A673 (cell line): ENCODE measurements at regions not wholly inside any gene's neighbourhood (a gene's known extent, or its start where the extent isn't known, plus 50 kb on each side); places are given as distances from the start of the nearest gene placed in this dataset.
A peak's percentile ranks its signal among the peaks of the same experiment; 100 is the strongest.

Experiments
- BruUV-seq: library from RNA; stranded (reverse); fragments of 400-500 nt; replicated peaks from 2 replicates; lab custom pipeline; 2021; lab: Mats Ljungman, UMichigan
- CTCF ChIA-PET: fragments of 300-600 bp; sonication (Branson Sonifier 250); formaldehyde crosslinking; loops from one replicate; lab custom pipeline; 2022; ENCODE audit warnings: antibody characterized with exemption; lab: Charles Lee
- POLR2A ChIA-PET: fragments of 300-600 bp; sonication (Branson Sonifier 250); formaldehyde crosslinking; loops from one replicate; lab custom pipeline; 2022; ENCODE audit warnings: antibody characterized with exemption; ENCODE audit not compliant: low non-redundant PET; lab: Charles Lee
- DNase-seq: peaks from one replicate; pipeline ENCODE4 v3.0.0-alpha.2; 2015; ENCODE audit warnings: low spot score
- H3K27ac ChIP-seq: fragments of 200-600 bp; sonication (generic); 2 replicates; pipeline ENCODE4 v1.5.1; 2016; ENCODE audit warnings: mixed run types, low read depth, mild to moderate bottlenecking, mixed read lengths, antibody characterized with exemption, low read length; ENCODE audit not compliant: poor library complexity, severe bottlenecking
- H3K27me3 ChIP-seq: fragments of 200-600 bp; sonication (generic); replicated peaks from 2 replicates; pipeline ENCODE4 v1.6.1; 2017; ENCODE audit warnings: mixed run types, low read depth, mild to moderate bottlenecking, mixed read lengths, antibody characterized with exemption, low read length; ENCODE audit not compliant: insufficient read depth, poor library complexity
- H3K36me3 ChIP-seq: fragments of 200-600 bp; sonication (generic); 2 replicates; pipeline ENCODE4 v1.6.1; 2016; ENCODE audit warnings: mixed run types, mild to moderate bottlenecking, mixed read lengths, antibody characterized with exemption, low read length; ENCODE audit not compliant: insufficient read depth, poor library complexity, severe bottlenecking
- H3K4me1 ChIP-seq: fragments of 200-600 bp; sonication (generic); 2 replicates; pipeline ENCODE4 v1.6.1; 2017; ENCODE audit warnings: mixed run types, mild to moderate bottlenecking, mixed read lengths, antibody characterized with exemption, low read length; ENCODE audit not compliant: insufficient read depth, poor library complexity, severe bottlenecking
- H3K4me3 ChIP-seq: fragments of 200-600 bp; sonication (generic); 2 replicates; pipeline ENCODE4 v1.5.1; 2016; ENCODE audit warnings: low read depth, mixed run types, mild to moderate bottlenecking, mixed read lengths, low read length; ENCODE audit not compliant: poor library complexity, severe bottlenecking
- H3K9me3 ChIP-seq: fragments of 200-600 bp; sonication (generic); 2 replicates; pipeline ENCODE4 v1.6.1; 2016; ENCODE audit warnings: mixed run types, low read depth, mild to moderate bottlenecking, mixed read lengths, antibody characterized with exemption, low read length; ENCODE audit not compliant: poor library complexity, severe bottlenecking
- EZH2 ChIP-seq: fragments of 200-600 bp; sonication (generic); IDR thresholded peaks from 2 replicates; pipeline ENCODE4 v1.6.1; 2017; ENCODE audit warnings: borderline replicate concordance, low read depth, mild to moderate bottlenecking, mixed read lengths, antibody characterized with exemption, low read length; ENCODE audit not compliant: poor library complexity, severe bottlenecking
- intact Hi-C: fragments of 100-400 bp; cut with micrococcal nuclease; formaldehyde crosslinking; loops from one replicate; pipeline ENCODE4 v1.10.0; 2022; ENCODE audit not compliant: unreplicated experiment
- TF ChIP-seq, protein P1 (sequence below): fragments of 300-800, 200-600 bp; sonication (generic); conservative IDR thresholded peaks from 2 replicates; pipeline ENCODE4 v1.5.1; 2017; ENCODE audit warnings: low read depth, mild to moderate bottlenecking, antibody characterized with exemption, low read length, moderate library complexity, mixed read lengths

DNA sequence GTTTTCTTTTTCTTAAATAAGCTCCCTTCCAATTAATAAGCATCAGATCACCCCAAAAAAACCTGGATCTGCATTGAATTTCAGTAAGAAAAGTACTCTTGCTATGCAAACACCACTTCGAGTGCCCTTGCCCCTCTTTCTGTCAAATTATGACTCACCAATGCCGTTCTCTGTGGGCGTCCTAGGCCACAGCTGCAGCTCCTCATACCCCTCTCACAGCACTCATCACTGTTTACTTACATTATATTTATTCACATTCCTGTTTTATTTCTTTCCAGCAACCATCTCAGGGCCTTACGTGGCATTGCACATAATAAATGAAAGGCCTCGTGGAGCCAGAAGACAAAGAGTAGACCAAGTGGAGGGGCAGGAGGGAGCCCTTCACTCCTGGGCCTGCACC is 99.1 kb upstream of the CTTNBP2NL start:
- TF ChIP-seq EZH2 = no peak
- TF ChIP-seq, protein P1, sequence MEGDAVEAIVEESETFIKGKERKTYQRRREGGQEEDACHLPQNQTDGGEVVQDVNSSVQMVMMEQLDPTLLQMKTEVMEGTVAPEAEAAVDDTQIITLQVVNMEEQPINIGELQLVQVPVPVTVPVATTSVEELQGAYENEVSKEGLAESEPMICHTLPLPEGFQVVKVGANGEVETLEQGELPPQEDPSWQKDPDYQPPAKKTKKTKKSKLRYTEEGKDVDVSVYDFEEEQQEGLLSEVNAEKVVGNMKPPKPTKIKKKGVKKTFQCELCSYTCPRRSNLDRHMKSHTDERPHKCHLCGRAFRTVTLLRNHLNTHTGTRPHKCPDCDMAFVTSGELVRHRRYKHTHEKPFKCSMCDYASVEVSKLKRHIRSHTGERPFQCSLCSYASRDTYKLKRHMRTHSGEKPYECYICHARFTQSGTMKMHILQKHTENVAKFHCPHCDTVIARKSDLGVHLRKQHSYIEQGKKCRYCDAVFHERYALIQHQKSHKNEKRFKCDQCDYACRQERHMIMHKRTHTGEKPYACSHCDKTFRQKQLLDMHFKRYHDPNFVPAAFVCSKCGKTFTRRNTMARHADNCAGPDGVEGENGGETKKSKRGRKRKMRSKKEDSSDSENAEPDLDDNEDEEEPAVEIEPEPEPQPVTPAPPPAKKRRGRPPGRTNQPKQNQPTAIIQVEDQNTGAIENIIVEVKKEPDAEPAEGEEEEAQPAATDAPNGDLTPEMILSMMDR = no peak
- Histone ChIP-seq H3K36me3 (no peaks in the 10 kb centered on the region), H3K27ac (no peak overlapping the region), H3K9me3 (no peaks in the 10 kb centered on the region), H3K4me3 (no peak overlapping the region), H3K4me1 (no peaks in the 10 kb centered on the region), H3K27me3 (no peaks in the 10 kb centered on the region)
- CTCF ChIA-PET = no interaction called here
- peak; percentile 10 for DNase-seq
- BruUV-seq = no TSS peak
- intact Hi-C loops = no loop called here
- POLR2A ChIA-PET = no interaction called here

DNA sequence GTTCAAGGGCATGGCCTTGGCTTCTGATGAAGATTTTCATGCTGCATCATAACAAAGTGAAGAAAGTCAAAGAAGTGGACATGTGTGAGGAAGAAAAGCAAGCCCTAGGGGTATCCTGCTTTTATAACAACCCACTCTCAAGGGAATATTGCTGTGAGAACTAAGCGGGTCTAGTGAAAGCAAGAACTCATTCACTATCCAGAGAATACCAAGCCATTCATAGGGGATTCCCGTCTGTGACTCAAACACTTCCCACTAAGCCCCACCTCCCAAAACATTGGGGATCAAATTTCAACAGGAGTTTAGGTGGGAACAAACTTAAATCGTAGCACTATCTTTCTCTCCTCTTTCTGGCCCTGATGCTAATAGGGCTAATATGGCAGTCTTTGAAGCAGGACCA is 98.5 kb upstream of the CTTNBP2NL start:
- DNase-seq = peak; percentile 16
- CTCF ChIA-PET = no interaction called here
- Histone ChIP-seq H3K9me3 (no peaks in the 10 kb centered on the region), H3K27ac (no peak overlapping the region), H3K36me3 (no peaks in the 10 kb centered on the region), H3K4me3 (no peak overlapping the region), H3K4me1 (no peaks in the 10 kb centered on the region), H3K27me3 (no peaks in the 10 kb centered on the region)
- POLR2A ChIA-PET = no interaction called here
- no peak for TF ChIP-seq EZH2
- TF ChIP-seq, protein P1 = no peak
- no TSS peak for BruUV-seq
- intact Hi-C loops = no loop called here

DNA sequence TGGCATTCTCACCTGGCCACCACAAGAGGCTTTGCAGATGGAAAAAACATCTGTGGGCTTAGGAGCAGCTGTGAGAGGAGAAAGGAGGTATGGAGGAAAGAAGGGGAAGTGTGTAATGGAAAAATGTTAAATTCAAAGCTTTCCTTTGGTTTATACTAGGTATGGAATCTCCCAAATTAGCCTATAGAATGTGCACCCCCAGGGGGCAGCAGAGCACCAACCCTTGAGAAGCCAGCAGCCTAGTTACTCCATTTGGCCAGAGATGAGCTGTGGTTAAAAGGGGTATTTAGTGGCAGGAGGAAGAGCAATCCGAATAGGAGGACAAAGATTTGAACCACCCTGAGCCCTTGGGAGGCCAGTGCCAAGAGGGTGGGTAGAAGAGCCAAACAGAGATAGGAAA is 97.5 kb upstream of the CTTNBP2NL start:
- ChIA-PET POLR2A (no interaction called here), CTCF (interaction anchor here (0.6 to 1.0 kb wide), 3 partner anchors 9 to 38 kb away, joined by 3 to 11 read pairs (median 3); no protein-coding TSS in a partner anchor)
- peaks cover 7% of the 10 kb centered on the region for H3K27me3 ChIP-seq
- BruUV-seq = no TSS peak
- intact Hi-C loops = no loop called here
- H3K4me3 ChIP-seq = no peak overlapping the region
- H3K36me3 ChIP-seq = no peaks in the 10 kb centered on the region
- DNase-seq = peak; percentile 72
- H3K27ac ChIP-seq = no peak overlapping the region
- TF ChIP-seq, protein P1 = peak; percentile 78
- TF ChIP-seq EZH2 = no peak
- H3K9me3 ChIP-seq = no peaks in the 10 kb centered on the region
- H3K4me1 ChIP-seq = no peaks in the 10 kb centered on the region
